ENCODE measurements at regions not wholly inside any gene's neighbourhood (a gene's known extent, or its start where the extent isn't known, plus 50 kb on each side); places are given as distances from the start of the nearest gene placed in this dataset.

GRCh38 chr11:79758325-79758724, 317.5 kb upstream of the TENM4 start:
- intact Hi-C loops (cut with DNase I): no loop called here
- no peaks in the 10 kb centered on the region for H3K9me3 ChIP-seq (replicated peaks in 1 of 3)
- H3K4me3 ChIP-seq: no peak overlapping the region
- no peaks in the 10 kb centered on the region for H3K27me3 ChIP-seq
- H3K27ac ChIP-seq: no peak overlapping the region
- no peak for DNase-seq
- TF ChIP-seq POLR2A (IDR thresholded peaks at IDR 0.05) (no peak), CTCF (IDR thresholded peaks at IDR 0.05) (no peak)
- H3K4me1 ChIP-seq (replicated peaks in 1 of 2): no peaks in the 10 kb centered on the region
- WGBS, 4 donors: 76 to 85% (median 82%) methylated on average over 2 of the region's 2 CpGs
- no peaks in the 10 kb centered on the region for H3K36me3 ChIP-seq (replicated peaks in 1 of 2)

GRCh38 chr11:79747406-79747805, 306.6 kb upstream of the TENM4 start:
- Histone ChIP-seq H3K27me3 (no peaks in the 10 kb centered on the region), H3K4me1 (replicated peaks in 1 of 2) (no peaks in the 10 kb centered on the region), H3K4me3 (no peak overlapping the region), H3K27ac (no peak overlapping the region), H3K9me3 (replicated peaks in 1 of 3) (no peaks in the 10 kb centered on the region), H3K36me3 (replicated peaks in 1 of 2) (no peaks in the 10 kb centered on the region)
- no peak for DNase-seq
- WGBS, 4 donors: 83 to 100% (median 96%) methylated on average over 1 of the region's 1 CpG
- TF ChIP-seq POLR2A (IDR thresholded peaks at IDR 0.05) (no peak), CTCF (IDR thresholded peaks at IDR 0.05) (no peak)
- intact Hi-C loops (cut with DNase I): no loop called here

- intact Hi-C loops (cut with DNase I): no loop called here
- Histone ChIP-seq H3K27me3 (no peaks in the 10 kb centered on the region), H3K27ac (no peak overlapping the region), H3K4me3 (no peak overlapping the region), H3K9me3 (replicated peaks in 1 of 3) (no peaks in the 10 kb centered on the region), H3K36me3 (replicated peaks in 1 of 2) (no peaks in the 10 kb centered on the region), H3K4me1 (replicated peaks in 1 of 2) (no peaks in the 10 kb centered on the region)
- TF ChIP-seq CTCF (IDR thresholded peaks at IDR 0.05) (no peak), POLR2A (IDR thresholded peaks at IDR 0.05) (no peak)
- no peak for DNase-seq
Observed at GRCh38 chr11:79744941-79745340, 304.1 kb upstream of the TENM4 start.

GRCh38 chr11:79742176-79742575, 301.3 kb upstream of the TENM4 start:
- Histone ChIP-seq H3K4me3 (no peak overlapping the region), H3K4me1 (replicated peaks in 1 of 2) (no peaks in the 10 kb centered on the region), H3K27ac (no peak overlapping the region), H3K27me3 (no peaks in the 10 kb centered on the region), H3K36me3 (replicated peaks in 1 of 2) (no peaks in the 10 kb centered on the region), H3K9me3 (replicated peaks in 1 of 3) (no peaks in the 10 kb centered on the region)
- DNase-seq: no peak
- intact Hi-C loops (cut with DNase I): no loop called here
- 56 to 68% (median 62%) methylated on average over 2 of the region's 2 CpGs for WGBS, 4 donors
- TF ChIP-seq CTCF (IDR thresholded peaks at IDR 0.05) (no peak), POLR2A (IDR thresholded peaks at IDR 0.05) (no peak)

Data from adrenal gland (tissue), 9 donors.